Panc1 (cell line): ENCODE measurements at regions not wholly inside any gene's neighbourhood (a gene's known extent, or its start where the extent isn't known, plus 50 kb on each side); places are given as distances from the start of the nearest gene placed in this dataset.

Experiments
- ATAC-seq: fragments of 200-7000 bp; cut with Tn5 transposase; 2 replicates; pipeline ENCODE4 v1.9.1; 2020; ENCODE audit warnings: mild to moderate bottlenecking, moderate library complexity
- BruUV-seq: library from RNA; stranded (reverse); fragments of 400-500 nt; replicated peaks from 2 replicates; lab custom pipeline; 2021; lab: Mats Ljungman, UMichigan
- CTCF ChIA-PET: fragments of 300-600 bp; sonication (Branson Sonifier 250); formaldehyde crosslinking; loops from one replicate; lab custom pipeline; 2022; ENCODE audit warnings: antibody characterized with exemption; lab: Charles Lee
- POLR2A ChIA-PET: fragments of 300-600 bp; sonication (Branson Sonifier 250); formaldehyde crosslinking; loops from one replicate; lab custom pipeline; 2022; ENCODE audit warnings: antibody characterized with exemption; lab: Charles Lee
- DNase-seq: peaks from one replicate; pipeline ENCODE4 v3.0.0-alpha.2; 2010; ENCODE audit warnings: low read depth, low spot score
- H3K27ac ChIP-seq: 2 replicates; pipeline ENCODE4 v1.5.1; 2011; ENCODE audit warnings: mild to moderate bottlenecking, low read length, inconsistent platforms
- H3K27me3 ChIP-seq: fragments of 200-500 bp; sonication (Bioruptor generic); 2 replicates; pipeline ENCODE4 v1.6.0; 2014; ENCODE audit warnings: low read length, inconsistent platforms; ENCODE audit not compliant: control insufficient read depth, insufficient read depth
- H3K36me3 ChIP-seq: fragments of 200-500 bp; sonication (Bioruptor generic); 2 replicates; pipeline ENCODE4 v1.5.1; 2014; ENCODE audit warnings: inconsistent platforms, mild to moderate bottlenecking, low read length, moderate library complexity; ENCODE audit not compliant: control insufficient read depth, insufficient read depth
- H3K4me1 ChIP-seq: 2 replicates; pipeline ENCODE4 v1.5.1; 2011; ENCODE audit warnings: inconsistent platforms, mild to moderate bottlenecking, low read length, moderate library complexity; ENCODE audit not compliant: control insufficient read depth, insufficient read depth
- H3K4me3 ChIP-seq, 2 experiments: 2 replicates each; pipeline ENCODE4 v1.5.1; 2011 to 2012; ENCODE audit warnings: low read depth in 2 of 2, low read length in 2 of 2, mild to moderate bottlenecking in 2 of 2, inconsistent platforms in 1 of 2, moderate library complexity in 1 of 2
- H3K9me3 ChIP-seq: fragments of 200-500 bp; sonication (Bioruptor generic); 2 replicates; pipeline ENCODE4 v1.5.1; 2014; ENCODE audit warnings: low read depth, mild to moderate bottlenecking, inconsistent platforms, low read length, moderate library complexity; ENCODE audit not compliant: control insufficient read depth, insufficient read depth
- CTCF ChIP-seq: fragments of 450-650 bp; IDR thresholded peaks from 2 replicates; pipeline ENCODE4 v1.5.1; 2017; ENCODE audit warnings: mild to moderate bottlenecking
- POLR2AphosphoS5 ChIP-seq: IDR thresholded peaks from 2 replicates; pipeline ENCODE4 v1.6.1; 2012; ENCODE audit warnings: mild to moderate bottlenecking, low read depth, low read length, moderate library complexity
- SIN3A ChIP-seq: IDR thresholded peaks from 2 replicates; pipeline ENCODE4 v1.6.1; 2012; ENCODE audit warnings: low read depth, mild to moderate bottlenecking, low read length, moderate library complexity, borderline replicate concordance; ENCODE audit not compliant: insufficient read depth
- TCF7L2 ChIP-seq: IDR thresholded peaks from 2 replicates; pipeline ENCODE4 v1.6.1; 2011; ENCODE audit warnings: mild to moderate bottlenecking, low read depth, low read length, inconsistent platforms
- in situ Hi-C: cut with HindIII; loops from 2 replicates; pipeline ENCODE4 v1.10.0; 2016; ENCODE audit warnings: low sequenced_read_pairs, low pct_unique_long_range_greater_than_20kb
- intact Hi-C: fragments of 100-400 bp; cut with micrococcal nuclease; formaldehyde crosslinking; loops from one replicate; pipeline ENCODE4 v1.10.0; 2022; ENCODE audit not compliant: unreplicated experiment
- TF ChIP-seq, protein P1 (sequence below), 2 experiments: IDR thresholded peaks; 2 replicates each; pipeline ENCODE4 v1.6.1; 2011 to 2012; ENCODE audit warnings: low read depth in 2 of 2, control low read depth in 1 of 2, low read length in 1 of 2, mild to moderate bottlenecking in 1 of 2, moderate library complexity in 1 of 2; ENCODE audit not compliant: insufficient read depth in 1 of 2

DNA sequence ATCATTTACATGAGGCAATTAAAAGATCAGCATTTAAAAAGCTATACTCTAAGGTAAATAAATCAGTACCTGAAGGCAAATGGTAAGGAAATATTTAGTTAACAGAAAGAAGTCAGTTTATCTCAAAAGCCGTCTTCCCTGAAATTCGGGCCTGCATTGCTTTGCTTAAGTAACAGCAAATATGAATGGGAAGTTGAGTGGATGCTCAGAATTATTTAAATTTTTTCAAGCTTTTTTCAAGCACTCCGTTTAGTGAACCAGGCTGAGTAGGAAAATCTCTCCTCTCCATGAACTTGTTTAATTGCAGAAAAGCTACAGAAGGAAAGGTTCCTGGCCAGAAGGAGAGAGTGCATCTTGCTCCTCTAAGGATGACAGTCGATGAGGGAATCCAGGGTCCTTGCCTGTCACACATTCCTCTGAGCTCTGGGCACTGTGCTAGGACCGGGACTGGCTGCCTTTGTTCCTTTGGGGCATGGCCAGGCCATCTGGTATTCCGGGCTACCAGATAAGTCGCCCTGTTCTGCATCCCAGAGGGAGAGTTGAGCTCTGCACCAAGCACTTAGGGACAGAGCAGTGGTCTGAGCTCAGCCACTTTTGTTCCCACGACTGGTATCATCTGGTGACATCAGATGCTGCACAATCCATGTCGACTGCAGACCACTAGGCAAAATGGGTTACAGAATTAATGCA, 77.6 kb downstream of the RIN2 start:
- no peak for TF ChIP-seq CTCF
- TF ChIP-seq POLR2AphosphoS5 = no peak
- no peak for TF ChIP-seq TCF7L2
- TF ChIP-seq SIN3A = no peak
- TF ChIP-seq, protein P1, sequence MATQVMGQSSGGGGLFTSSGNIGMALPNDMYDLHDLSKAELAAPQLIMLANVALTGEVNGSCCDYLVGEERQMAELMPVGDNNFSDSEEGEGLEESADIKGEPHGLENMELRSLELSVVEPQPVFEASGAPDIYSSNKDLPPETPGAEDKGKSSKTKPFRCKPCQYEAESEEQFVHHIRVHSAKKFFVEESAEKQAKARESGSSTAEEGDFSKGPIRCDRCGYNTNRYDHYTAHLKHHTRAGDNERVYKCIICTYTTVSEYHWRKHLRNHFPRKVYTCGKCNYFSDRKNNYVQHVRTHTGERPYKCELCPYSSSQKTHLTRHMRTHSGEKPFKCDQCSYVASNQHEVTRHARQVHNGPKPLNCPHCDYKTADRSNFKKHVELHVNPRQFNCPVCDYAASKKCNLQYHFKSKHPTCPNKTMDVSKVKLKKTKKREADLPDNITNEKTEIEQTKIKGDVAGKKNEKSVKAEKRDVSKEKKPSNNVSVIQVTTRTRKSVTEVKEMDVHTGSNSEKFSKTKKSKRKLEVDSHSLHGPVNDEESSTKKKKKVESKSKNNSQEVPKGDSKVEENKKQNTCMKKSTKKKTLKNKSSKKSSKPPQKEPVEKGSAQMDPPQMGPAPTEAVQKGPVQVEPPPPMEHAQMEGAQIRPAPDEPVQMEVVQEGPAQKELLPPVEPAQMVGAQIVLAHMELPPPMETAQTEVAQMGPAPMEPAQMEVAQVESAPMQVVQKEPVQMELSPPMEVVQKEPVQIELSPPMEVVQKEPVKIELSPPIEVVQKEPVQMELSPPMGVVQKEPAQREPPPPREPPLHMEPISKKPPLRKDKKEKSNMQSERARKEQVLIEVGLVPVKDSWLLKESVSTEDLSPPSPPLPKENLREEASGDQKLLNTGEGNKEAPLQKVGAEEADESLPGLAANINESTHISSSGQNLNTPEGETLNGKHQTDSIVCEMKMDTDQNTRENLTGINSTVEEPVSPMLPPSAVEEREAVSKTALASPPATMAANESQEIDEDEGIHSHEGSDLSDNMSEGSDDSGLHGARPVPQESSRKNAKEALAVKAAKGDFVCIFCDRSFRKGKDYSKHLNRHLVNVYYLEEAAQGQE (IDR thresholded peaks at IDR 0.05; ENCODE audit: insufficient read depth in 1 of 2, low read depth in 2 of 2, low read length in 1 of 2) = no peak
- no TSS peak for BruUV-seq
- peak; percentile 82 for ATAC-seq
- ChIA-PET CTCF (interaction anchor here (0.6 kb wide), 1 partner anchor 47 kb away, joined by 3 read pairs; no protein-coding TSS in a partner anchor), POLR2A (no interaction called here)
- Histone ChIP-seq H3K4me3 (no peak overlapping the region), H3K27ac (peak overlapping the region; percentile 44; the same call in 1 of the 2 replicates), H3K36me3 (no peaks in the 10 kb centered on the region), H3K9me3 (no peaks in the 10 kb centered on the region), H3K4me1 (peaks cover 14% of the 10 kb centered on the region), H3K27me3 (no peaks in the 10 kb centered on the region)
- DNase-seq = no peak
- intact Hi-C loops (no loop called here), in situ Hi-C loops (no loop called here)

DNA sequence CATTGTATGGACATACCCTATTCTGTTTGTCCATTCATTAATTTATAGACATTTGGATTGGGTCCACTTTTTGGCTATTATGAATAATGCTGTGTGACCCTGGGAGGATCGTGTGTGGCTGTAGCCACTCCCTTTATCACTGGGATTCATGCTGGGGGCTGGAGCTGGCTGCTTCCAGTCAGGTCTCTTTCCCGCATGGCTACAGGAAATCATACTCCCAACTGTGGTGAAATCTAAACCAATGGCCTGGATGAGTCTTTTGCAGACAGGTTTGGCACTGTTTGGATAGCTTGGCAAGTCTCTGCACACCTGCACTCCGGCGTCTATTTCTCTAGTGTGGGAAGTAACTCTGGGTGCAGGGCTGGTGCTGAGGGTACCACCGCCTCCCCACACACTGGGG, 80.4 kb downstream of the RIN2 start:
- ChIA-PET POLR2A (interaction anchor here (0.5 to 0.8 kb wide), 2 partner anchors 177 to 1253 kb away, joined by 4 to 6 read pairs; no protein-coding TSS in a partner anchor), CTCF (no interaction called here)
- in situ Hi-C loops (no loop called here), intact Hi-C loops (no loop called here)
- ATAC-seq (no peak), DNase-seq (no peak)
- no TSS peak for BruUV-seq
- Histone ChIP-seq H3K4me1 (peaks cover 9% of the 10 kb centered on the region), H3K9me3 (peaks cover 6% of the 10 kb centered on the region; the same call in 1 of the 2 replicates), H3K27ac (no peak overlapping the region), H3K4me3 (no peak overlapping the region), H3K36me3 (no peaks in the 10 kb centered on the region), H3K27me3 (no peaks in the 10 kb centered on the region)
- TF ChIP-seq, protein P1 (IDR thresholded peaks at IDR 0.05; ENCODE audit: insufficient read depth in 1 of 2, low read depth in 2 of 2, low read length in 1 of 2) = no peak
- TF ChIP-seq SIN3A = no peak
- no peak for TF ChIP-seq POLR2AphosphoS5
- TF ChIP-seq CTCF = no peak
- TF ChIP-seq TCF7L2 = no peak
